ENCODE measurements at regions not wholly inside any gene's neighbourhood (a gene's known extent, or its start where the extent isn't known, plus 50 kb on each side); places are given as distances from the start of the nearest gene placed in this dataset.

- TF ChIP-seq CTCF (IDR thresholded peaks at IDR 0.05) (no peak), POLR2AphosphoS5 (IDR thresholded peaks at IDR 0.05) (no peak), POLR2A (IDR thresholded peaks at IDR 0.05) (no peak), EP300 (IDR thresholded peaks at IDR 0.05) (no peak)
Observed at GRCh38 chr5:143871672-143872071, 59.7 kb downstream of the HMHB1 start.

Data from suprapubic skin (tissue), 4 donors.